Esophagus mucosa (tissue), 1 donor: ENCODE measurements at regions not wholly inside any gene's neighbourhood (a gene's known extent, or its start where the extent isn't known, plus 50 kb on each side); places are given as distances from the start of the nearest gene placed in this dataset.
"Not testable (repeated sequence)": the region's sequence is repeated elsewhere in the genome, so short reads cannot be mapped to it uniquely, and the experiment has no call there.

Experiments
- ATAC-seq: fragments of 200-7000 bp; cut with Tn5 transposase; one replicate; pipeline ENCODE4 v1.9.1; 2020
- donor health status: DM: yes; HTN: yes; CAD: no.

- ATAC-seq = no peak
Observed at GRCh38 chr16:11416228-11417001, 71.2 kb downstream of the RMI2 start.

- ATAC-seq = no peak
Observed at GRCh38 chr16:11417487-11417886, 72.2 kb downstream of the RMI2 start.

GRCh38 chr16:11418506-11418905 is 73.2 kb downstream of the RMI2 start:
- ATAC-seq = no peak

GRCh38 chr16:11420067-11420466 is 74.8 kb downstream of the RMI2 start:
- ATAC-seq = not testable (repeated sequence)

GRCh38 chr16:11420895-11421294 is 75.6 kb downstream of the RMI2 start:
- no peak for ATAC-seq

- ATAC-seq = no peak
Observed at GRCh38 chr16:11422381-11423314, 77.4 kb downstream of the RMI2 start.

GRCh38 chr16:11423315-11424117 is 78.3 kb downstream of the RMI2 start:
- no peak for ATAC-seq

GRCh38 chr16:11424118-11424460 is 78.8 kb downstream of the RMI2 start:
- ATAC-seq = no peak

GRCh38 chr16:11425140-11425539 is 79.9 kb downstream of the RMI2 start:
- no peak for ATAC-seq

GRCh38 chr16:11428623-11428953 is 83.3 kb downstream of the RMI2 start:
- no peak for ATAC-seq

- ATAC-seq = no peak
Observed at GRCh38 chr16:11429123-11429522, 83.9 kb downstream of the RMI2 start.

GRCh38 chr16:11429823-11430222 is 84.6 kb downstream of the RMI2 start:
- no peak for ATAC-seq

GRCh38 chr16:11430601-11431317 is 85.5 kb downstream of the RMI2 start:
- ATAC-seq = no peak

- ATAC-seq = no peak
Observed at GRCh38 chr16:11431915-11432465, 86.7 kb downstream of the RMI2 start.

GRCh38 chr16:11432856-11433395 is 87.7 kb downstream of the RMI2 start:
- ATAC-seq = no peak

- ATAC-seq = no peak
Observed at GRCh38 chr16:11435576-11435975, 90.3 kb downstream of the RMI2 start.

GRCh38 chr16:11437069-11437468 is 91.8 kb downstream of the RMI2 start:
- ATAC-seq = no peak

- no peak for ATAC-seq
Observed at GRCh38 chr16:11439790-11440656, 94.8 kb downstream of the RMI2 start.

GRCh38 chr16:11440657-11441012 is 95.4 kb downstream of the RMI2 start:
- no peak for ATAC-seq

- no peak for ATAC-seq
Observed at GRCh38 chr16:11445486-11445885, 100.2 kb downstream of the RMI2 start.

GRCh38 chr16:11446566-11447119 is 101.4 kb downstream of the RMI2 start:
- ATAC-seq = no peak
